A549 (cell line): ENCODE measurements at regions not wholly inside any gene's neighbourhood (a gene's known extent, or its start where the extent isn't known, plus 50 kb on each side); places are given as distances from the start of the nearest gene placed in this dataset.

Experiments
- CHD2 ChIP-seq: fragments of 150-350 bp; IDR thresholded peaks from 2 replicates; pipeline ENCODE4 v1.6.1; 2014; ENCODE audit warnings: low read length; ENCODE audit not compliant: partially characterized antibody
- EHMT2 ChIP-seq: fragments of 200-600 bp; sonication (generic); IDR thresholded peaks from 2 replicates; pipeline ENCODE4 v1.6.1; 2016; ENCODE audit warnings: antibody characterized with exemption, low read depth, mild to moderate bottlenecking, moderate library complexity
- EP300 ChIP-seq, 2 experiments: fragments of >200 bp; sonication (Bioruptor Twin); formaldehyde crosslinking; IDR thresholded peaks; 2 replicates in 1 of 2; 3 replicates in 1 of 2; pipeline ENCODE4 v1.6.1; 2016 to 2017
- JUN ChIP-seq, 2 experiments: fragments of >200 bp; sonication (Bioruptor Twin); formaldehyde crosslinking; IDR thresholded peaks; 2 replicates in 1 of 2; 3 replicates in 1 of 2; pipeline ENCODE4 v1.6.1; 2016 to 2017
- KDM1A ChIP-seq: fragments of 200-600 bp; sonication (generic); IDR thresholded peaks from 2 replicates; pipeline ENCODE4 v1.6.1; 2016; ENCODE audit warnings: low read depth, mild to moderate bottlenecking
- KDM5A ChIP-seq: fragments of 200-600 bp; sonication (generic); IDR thresholded peaks from 2 replicates; pipeline ENCODE4 v1.6.1; 2016; ENCODE audit warnings: antibody characterized with exemption, mild to moderate bottlenecking
- NR3C1 ChIP-seq: fragments of >200 bp; sonication (Bioruptor Twin); formaldehyde crosslinking; IDR thresholded peaks from 3 replicates; pipeline ENCODE4 v1.6.1; 2017
- RFX5 ChIP-seq: fragments of 450-650 bp; IDR thresholded peaks from 2 replicates; pipeline ENCODE4 v1.7.1; 2014; ENCODE audit warnings: antibody characterized with exemption, mild to moderate bottlenecking, moderate library complexity
- TF ChIP-seq, protein P1 (sequence below): IDR thresholded peaks from 2 replicates; pipeline ENCODE4 v1.6.1; 2012
- TF ChIP-seq, protein P2 (sequence below): fragments of >200 bp; sonication (Bioruptor Twin); formaldehyde crosslinking; IDR thresholded peaks from 3 replicates; pipeline ENCODE4 v1.5.1; 2016
- TF ChIP-seq, protein P3 (sequence below): fragments of 450-650 bp; IDR thresholded peaks from 2 replicates; pipeline ENCODE4 v1.6.1; 2014; ENCODE audit warnings: antibody characterized with exemption
- TF ChIP-seq, protein P4 (sequence below): fragments of 200-600 bp; sonication (generic); IDR thresholded peaks from 2 replicates; pipeline ENCODE4 v1.6.1; 2016; ENCODE audit warnings: antibody characterized with exemption, mild to moderate bottlenecking, moderate library complexity

DNA sequence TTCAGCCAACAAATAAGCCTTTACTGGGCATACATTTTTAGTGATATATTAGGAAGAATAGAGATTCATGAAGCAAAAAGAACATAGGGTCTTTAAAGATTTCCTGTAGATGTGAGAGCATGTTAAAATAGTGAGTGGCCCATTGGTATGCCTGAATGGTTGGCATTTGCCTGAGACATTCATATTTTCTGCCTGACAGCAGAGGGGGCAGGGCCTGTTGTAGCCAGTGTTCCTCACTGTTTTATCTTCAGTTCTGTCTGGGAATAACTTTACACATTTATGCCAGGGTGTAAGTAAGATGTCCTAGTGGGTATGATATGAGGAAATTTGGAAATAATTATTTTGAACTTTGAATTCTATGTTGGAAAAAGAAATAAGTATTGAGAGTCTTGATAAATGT, 704.7 kb upstream of the ARPP21 start:
- TF ChIP-seq, protein P1, sequence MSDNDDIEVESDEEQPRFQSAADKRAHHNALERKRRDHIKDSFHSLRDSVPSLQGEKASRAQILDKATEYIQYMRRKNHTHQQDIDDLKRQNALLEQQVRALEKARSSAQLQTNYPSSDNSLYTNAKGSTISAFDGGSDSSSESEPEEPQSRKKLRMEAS = no peak
- no peak for TF ChIP-seq KDM1A
- TF ChIP-seq, protein P2, sequence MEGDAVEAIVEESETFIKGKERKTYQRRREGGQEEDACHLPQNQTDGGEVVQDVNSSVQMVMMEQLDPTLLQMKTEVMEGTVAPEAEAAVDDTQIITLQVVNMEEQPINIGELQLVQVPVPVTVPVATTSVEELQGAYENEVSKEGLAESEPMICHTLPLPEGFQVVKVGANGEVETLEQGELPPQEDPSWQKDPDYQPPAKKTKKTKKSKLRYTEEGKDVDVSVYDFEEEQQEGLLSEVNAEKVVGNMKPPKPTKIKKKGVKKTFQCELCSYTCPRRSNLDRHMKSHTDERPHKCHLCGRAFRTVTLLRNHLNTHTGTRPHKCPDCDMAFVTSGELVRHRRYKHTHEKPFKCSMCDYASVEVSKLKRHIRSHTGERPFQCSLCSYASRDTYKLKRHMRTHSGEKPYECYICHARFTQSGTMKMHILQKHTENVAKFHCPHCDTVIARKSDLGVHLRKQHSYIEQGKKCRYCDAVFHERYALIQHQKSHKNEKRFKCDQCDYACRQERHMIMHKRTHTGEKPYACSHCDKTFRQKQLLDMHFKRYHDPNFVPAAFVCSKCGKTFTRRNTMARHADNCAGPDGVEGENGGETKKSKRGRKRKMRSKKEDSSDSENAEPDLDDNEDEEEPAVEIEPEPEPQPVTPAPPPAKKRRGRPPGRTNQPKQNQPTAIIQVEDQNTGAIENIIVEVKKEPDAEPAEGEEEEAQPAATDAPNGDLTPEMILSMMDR = no peak
- TF ChIP-seq, protein P3, sequence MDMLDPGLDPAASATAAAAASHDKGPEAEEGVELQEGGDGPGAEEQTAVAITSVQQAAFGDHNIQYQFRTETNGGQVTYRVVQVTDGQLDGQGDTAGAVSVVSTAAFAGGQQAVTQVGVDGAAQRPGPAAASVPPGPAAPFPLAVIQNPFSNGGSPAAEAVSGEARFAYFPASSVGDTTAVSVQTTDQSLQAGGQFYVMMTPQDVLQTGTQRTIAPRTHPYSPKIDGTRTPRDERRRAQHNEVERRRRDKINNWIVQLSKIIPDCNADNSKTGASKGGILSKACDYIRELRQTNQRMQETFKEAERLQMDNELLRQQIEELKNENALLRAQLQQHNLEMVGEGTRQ = no peak
- TF ChIP-seq NR3C1 = no peak
- no peak for TF ChIP-seq JUN (IDR thresholded peaks at IDR 0.05)
- no peak for TF ChIP-seq EP300 (IDR thresholded peaks at IDR 0.05)
- TF ChIP-seq KDM5A = no peak
- no peak for TF ChIP-seq RFX5
- TF ChIP-seq, protein P4, sequence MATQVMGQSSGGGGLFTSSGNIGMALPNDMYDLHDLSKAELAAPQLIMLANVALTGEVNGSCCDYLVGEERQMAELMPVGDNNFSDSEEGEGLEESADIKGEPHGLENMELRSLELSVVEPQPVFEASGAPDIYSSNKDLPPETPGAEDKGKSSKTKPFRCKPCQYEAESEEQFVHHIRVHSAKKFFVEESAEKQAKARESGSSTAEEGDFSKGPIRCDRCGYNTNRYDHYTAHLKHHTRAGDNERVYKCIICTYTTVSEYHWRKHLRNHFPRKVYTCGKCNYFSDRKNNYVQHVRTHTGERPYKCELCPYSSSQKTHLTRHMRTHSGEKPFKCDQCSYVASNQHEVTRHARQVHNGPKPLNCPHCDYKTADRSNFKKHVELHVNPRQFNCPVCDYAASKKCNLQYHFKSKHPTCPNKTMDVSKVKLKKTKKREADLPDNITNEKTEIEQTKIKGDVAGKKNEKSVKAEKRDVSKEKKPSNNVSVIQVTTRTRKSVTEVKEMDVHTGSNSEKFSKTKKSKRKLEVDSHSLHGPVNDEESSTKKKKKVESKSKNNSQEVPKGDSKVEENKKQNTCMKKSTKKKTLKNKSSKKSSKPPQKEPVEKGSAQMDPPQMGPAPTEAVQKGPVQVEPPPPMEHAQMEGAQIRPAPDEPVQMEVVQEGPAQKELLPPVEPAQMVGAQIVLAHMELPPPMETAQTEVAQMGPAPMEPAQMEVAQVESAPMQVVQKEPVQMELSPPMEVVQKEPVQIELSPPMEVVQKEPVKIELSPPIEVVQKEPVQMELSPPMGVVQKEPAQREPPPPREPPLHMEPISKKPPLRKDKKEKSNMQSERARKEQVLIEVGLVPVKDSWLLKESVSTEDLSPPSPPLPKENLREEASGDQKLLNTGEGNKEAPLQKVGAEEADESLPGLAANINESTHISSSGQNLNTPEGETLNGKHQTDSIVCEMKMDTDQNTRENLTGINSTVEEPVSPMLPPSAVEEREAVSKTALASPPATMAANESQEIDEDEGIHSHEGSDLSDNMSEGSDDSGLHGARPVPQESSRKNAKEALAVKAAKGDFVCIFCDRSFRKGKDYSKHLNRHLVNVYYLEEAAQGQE = no peak
- TF ChIP-seq EHMT2 = no peak
- TF ChIP-seq CHD2 = no peak
